Liver (tissue), 3 donors: ENCODE measurements at regions not wholly inside any gene's neighbourhood (a gene's known extent, or its start where the extent isn't known, plus 50 kb on each side); places are given as distances from the start of the nearest gene placed in this dataset.

ENCODE experiments used
- GABPA ChIP-seq, 2 donors: IDR thresholded peaks in 1 of 2; conservative IDR thresholded peaks in 1 of 2; 2 replicates each; pipeline ENCODE4 v1.6.1; 2016; ENCODE audit warnings: antibody characterized with exemption in 2 of 2, mild to moderate bottlenecking in 1 of 2, moderate library complexity in 1 of 2
- HNF4A ChIP-seq, 2 donors: conservative IDR thresholded peaks; 2 replicates each; pipeline ENCODE4 v1.6.1; 2016; ENCODE audit warnings: antibody characterized with exemption in 2 of 2, mild to moderate bottlenecking in 2 of 2
- RAD21 ChIP-seq, 2 donors: IDR thresholded peaks; 2 replicates each; pipeline ENCODE4 v1.6.1; 2016; ENCODE audit warnings: antibody characterized with exemption in 2 of 2, mild to moderate bottlenecking in 2 of 2
- TAF1 ChIP-seq: conservative IDR thresholded peaks from 2 replicates; pipeline ENCODE4 v1.6.1; 2016; ENCODE audit warnings: antibody characterized with exemption, mild to moderate bottlenecking
- TF ChIP-seq, protein P1 (sequence below): fragments of 150-350 bp; IDR thresholded peaks from 2 replicates; pipeline ENCODE4 v1.5.1; 2017; ENCODE audit warnings: improper control_type of control experiment, low read depth, low read length; ENCODE audit not compliant: missing input control
- TF ChIP-seq, protein P2 (sequence below): IDR thresholded peaks from 2 replicates; pipeline ENCODE4 v1.6.1; 2016; ENCODE audit warnings: antibody characterized with exemption
- TF ChIP-seq, protein P3 (sequence below): IDR thresholded peaks from 2 replicates; pipeline ENCODE4 v1.6.1; 2016; ENCODE audit warnings: antibody characterized with exemption
- donor health status: healthy.
- donor health status: healthy.

DNA sequence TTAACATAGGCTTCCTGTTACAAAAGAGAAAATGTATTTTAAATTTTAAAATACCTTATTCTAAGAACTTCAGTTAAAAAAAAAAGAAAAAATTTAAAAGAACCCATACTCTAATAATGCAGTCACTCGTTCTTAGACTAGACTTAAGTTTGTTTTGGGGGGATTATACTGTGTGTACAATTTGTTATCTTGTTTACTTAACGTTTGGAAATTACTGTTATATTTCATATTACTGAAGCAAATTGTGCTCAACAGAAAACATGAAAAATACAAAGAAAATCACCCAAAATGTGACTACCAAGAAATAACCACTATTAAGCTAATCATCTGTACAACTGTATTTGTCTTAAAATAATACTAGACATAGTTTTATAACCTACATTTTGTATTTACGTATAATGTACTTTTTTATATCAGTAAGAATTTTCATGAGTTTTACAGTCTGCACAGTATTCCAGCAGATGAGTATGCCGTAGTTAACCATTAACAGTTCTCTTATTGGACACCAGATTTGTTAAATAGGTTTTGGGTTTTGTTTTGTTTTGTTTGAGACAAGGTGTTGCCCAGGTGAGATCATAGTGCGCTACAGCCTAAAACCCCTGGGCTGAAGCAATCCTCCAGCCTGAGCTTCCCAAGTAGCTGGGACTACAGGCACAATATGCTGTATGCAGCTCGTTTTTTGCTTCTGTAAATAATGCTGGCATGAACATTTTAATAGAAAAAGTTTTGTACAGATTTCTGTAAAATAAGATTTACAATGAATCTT lies 88.8 kb upstream of the CHD2 start:
- TF ChIP-seq, protein P1, sequence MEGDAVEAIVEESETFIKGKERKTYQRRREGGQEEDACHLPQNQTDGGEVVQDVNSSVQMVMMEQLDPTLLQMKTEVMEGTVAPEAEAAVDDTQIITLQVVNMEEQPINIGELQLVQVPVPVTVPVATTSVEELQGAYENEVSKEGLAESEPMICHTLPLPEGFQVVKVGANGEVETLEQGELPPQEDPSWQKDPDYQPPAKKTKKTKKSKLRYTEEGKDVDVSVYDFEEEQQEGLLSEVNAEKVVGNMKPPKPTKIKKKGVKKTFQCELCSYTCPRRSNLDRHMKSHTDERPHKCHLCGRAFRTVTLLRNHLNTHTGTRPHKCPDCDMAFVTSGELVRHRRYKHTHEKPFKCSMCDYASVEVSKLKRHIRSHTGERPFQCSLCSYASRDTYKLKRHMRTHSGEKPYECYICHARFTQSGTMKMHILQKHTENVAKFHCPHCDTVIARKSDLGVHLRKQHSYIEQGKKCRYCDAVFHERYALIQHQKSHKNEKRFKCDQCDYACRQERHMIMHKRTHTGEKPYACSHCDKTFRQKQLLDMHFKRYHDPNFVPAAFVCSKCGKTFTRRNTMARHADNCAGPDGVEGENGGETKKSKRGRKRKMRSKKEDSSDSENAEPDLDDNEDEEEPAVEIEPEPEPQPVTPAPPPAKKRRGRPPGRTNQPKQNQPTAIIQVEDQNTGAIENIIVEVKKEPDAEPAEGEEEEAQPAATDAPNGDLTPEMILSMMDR = no peak
- TF ChIP-seq RAD21 (IDR thresholded peaks at IDR 0.05) (peak; percentile 42 to 63), GABPA (IDR thresholded peaks at IDR 0.05 in 1 of 2, conservative IDR thresholded peaks at IDR 0.05 in 1 of 2) (peak in 1 of 2 donors; percentile 38), TAF1 (peak; percentile 65), HNF4A (conservative IDR thresholded peaks at IDR 0.05) (peak; percentile 49 to 58)
- TF ChIP-seq, protein P2, sequence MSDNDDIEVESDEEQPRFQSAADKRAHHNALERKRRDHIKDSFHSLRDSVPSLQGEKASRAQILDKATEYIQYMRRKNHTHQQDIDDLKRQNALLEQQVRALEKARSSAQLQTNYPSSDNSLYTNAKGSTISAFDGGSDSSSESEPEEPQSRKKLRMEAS = no peak
- TF ChIP-seq, protein P3, sequence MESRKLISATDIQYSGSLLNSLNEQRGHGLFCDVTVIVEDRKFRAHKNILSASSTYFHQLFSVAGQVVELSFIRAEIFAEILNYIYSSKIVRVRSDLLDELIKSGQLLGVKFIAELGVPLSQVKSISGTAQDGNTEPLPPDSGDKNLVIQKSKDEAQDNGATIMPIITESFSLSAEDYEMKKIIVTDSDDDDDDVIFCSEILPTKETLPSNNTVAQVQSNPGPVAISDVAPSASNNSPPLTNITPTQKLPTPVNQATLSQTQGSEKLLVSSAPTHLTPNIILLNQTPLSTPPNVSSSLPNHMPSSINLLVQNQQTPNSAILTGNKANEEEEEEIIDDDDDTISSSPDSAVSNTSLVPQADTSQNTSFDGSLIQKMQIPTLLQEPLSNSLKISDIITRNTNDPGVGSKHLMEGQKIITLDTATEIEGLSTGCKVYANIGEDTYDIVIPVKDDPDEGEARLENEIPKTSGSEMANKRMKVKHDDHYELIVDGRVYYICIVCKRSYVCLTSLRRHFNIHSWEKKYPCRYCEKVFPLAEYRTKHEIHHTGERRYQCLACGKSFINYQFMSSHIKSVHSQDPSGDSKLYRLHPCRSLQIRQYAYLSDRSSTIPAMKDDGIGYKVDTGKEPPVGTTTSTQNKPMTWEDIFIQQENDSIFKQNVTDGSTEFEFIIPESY = no peak
